ENCODE measurements at regions not wholly inside any gene's neighbourhood (a gene's known extent, or its start where the extent isn't known, plus 50 kb on each side); places are given as distances from the start of the nearest gene placed in this dataset.

DNA sequence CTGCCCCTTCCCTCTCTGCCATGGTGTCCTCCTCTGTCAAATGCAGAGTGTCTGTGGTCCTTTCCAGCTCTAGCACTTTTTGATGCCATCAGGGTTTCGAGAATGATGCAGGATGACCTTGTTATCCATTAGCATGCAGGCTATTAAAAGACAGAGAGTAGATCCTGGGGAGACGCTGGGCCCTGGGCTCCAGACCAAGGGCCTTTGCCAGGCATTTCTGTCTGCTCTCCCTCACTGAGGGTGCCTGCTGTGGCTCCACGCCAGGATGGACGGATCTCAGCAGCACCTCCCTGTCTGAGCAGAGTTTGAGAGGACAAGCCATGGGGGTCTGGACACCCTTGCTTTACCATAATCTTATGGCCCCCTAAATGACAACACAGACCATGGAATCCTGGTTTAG lies 110.8 kb upstream of the CD82 start:
- H3K79me2 ChIP-seq (ENCODE audit: control insufficient read depth, low read length): no peaks in the 10 kb centered on the region
- H3K4me2 ChIP-seq (ENCODE audit: low read length): no peak overlapping the region
- H3K9me3 ChIP-seq (ENCODE audit: control insufficient read depth, insufficient read depth, low read length): no peaks in the 10 kb centered on the region
- no peaks in the 10 kb centered on the region for H3K9me2 ChIP-seq (replicated peaks; ENCODE audit: control insufficient read depth, low read length)
- no peak for TF ChIP-seq EZH2phosphoT487 (IDR thresholded peaks at IDR 0.05; ENCODE audit: borderline replicate concordance, low read length)
- TF ChIP-seq, protein P1, sequence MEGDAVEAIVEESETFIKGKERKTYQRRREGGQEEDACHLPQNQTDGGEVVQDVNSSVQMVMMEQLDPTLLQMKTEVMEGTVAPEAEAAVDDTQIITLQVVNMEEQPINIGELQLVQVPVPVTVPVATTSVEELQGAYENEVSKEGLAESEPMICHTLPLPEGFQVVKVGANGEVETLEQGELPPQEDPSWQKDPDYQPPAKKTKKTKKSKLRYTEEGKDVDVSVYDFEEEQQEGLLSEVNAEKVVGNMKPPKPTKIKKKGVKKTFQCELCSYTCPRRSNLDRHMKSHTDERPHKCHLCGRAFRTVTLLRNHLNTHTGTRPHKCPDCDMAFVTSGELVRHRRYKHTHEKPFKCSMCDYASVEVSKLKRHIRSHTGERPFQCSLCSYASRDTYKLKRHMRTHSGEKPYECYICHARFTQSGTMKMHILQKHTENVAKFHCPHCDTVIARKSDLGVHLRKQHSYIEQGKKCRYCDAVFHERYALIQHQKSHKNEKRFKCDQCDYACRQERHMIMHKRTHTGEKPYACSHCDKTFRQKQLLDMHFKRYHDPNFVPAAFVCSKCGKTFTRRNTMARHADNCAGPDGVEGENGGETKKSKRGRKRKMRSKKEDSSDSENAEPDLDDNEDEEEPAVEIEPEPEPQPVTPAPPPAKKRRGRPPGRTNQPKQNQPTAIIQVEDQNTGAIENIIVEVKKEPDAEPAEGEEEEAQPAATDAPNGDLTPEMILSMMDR (IDR thresholded peaks at IDR 0.05; ENCODE audit: low read depth, low read length, poor library complexity, severe bottlenecking): no peak
- no peaks in the 10 kb centered on the region for H3K4me1 ChIP-seq (ENCODE audit: control insufficient read depth, low read length)
- H3K27me3 ChIP-seq (ENCODE audit: control insufficient read depth, low read length): no peaks in the 10 kb centered on the region
- no peaks in the 10 kb centered on the region for H4K20me1 ChIP-seq (ENCODE audit: control insufficient read depth, insufficient read depth, low read depth, low read length)
- H3K4me3 ChIP-seq (ENCODE audit: low read length): no peak overlapping the region
- no peak overlapping the region for H3K27ac ChIP-seq (ENCODE audit: low read depth, low read length)
- no peaks in the 10 kb centered on the region for H3F3A ChIP-seq (ENCODE audit: control insufficient read depth, insufficient read depth)
- no peaks in the 10 kb centered on the region for H3K36me3 ChIP-seq (ENCODE audit: control insufficient read depth, low read length)

DNA sequence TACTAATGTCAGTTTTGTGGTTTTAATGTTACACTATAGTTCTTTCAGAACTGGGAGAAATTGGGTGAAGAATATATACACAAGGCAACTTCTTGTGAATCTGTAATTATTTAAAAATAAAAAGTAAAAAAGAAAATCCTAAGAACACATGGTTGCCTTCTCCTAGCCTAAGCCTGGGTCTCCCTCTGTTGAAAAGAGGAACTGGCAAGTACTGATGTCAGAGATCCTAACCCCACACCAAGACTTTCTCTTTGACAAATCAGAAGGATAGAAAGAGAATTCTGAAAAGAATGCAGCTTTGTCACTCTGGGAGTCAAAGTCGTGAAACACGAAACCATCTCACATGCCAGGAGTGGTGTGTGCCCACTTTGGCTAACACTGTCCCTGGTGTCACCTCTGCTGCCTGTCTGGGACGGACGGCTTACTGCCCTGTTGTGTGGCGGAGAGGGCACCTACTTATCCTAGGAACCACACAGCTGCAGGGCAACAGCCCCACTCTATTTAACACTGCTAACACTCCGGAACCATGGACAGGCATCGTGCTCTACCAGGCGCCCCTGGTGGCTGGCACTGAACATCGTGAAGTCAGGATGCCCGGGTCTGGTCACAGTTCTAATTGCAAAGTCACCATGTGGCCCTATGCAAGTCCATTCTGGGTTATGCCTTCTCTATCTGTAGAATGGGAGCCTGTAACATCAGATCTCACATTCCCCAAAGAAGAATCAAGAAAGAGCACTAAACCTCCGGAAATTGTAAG lies 108.7 kb upstream of the CD82 start:
- no peak overlapping the region for H3K27ac ChIP-seq (ENCODE audit: low read depth, low read length)
- H3K36me3 ChIP-seq (ENCODE audit: control insufficient read depth, low read length): no peaks in the 10 kb centered on the region
- H4K20me1 ChIP-seq (ENCODE audit: control insufficient read depth, insufficient read depth, low read depth, low read length): no peaks in the 10 kb centered on the region
- H3K4me2 ChIP-seq (ENCODE audit: low read length): no peak overlapping the region
- H3F3A ChIP-seq (ENCODE audit: control insufficient read depth, insufficient read depth): no peaks in the 10 kb centered on the region
- no peaks in the 10 kb centered on the region for H3K27me3 ChIP-seq (ENCODE audit: control insufficient read depth, low read length)
- no peaks in the 10 kb centered on the region for H3K9me3 ChIP-seq (ENCODE audit: control insufficient read depth, insufficient read depth, low read length)
- no peaks in the 10 kb centered on the region for H3K79me2 ChIP-seq (ENCODE audit: control insufficient read depth, low read length)
- no peaks in the 10 kb centered on the region for H3K4me1 ChIP-seq (ENCODE audit: control insufficient read depth, low read length)
- H3K9me2 ChIP-seq (replicated peaks; ENCODE audit: control insufficient read depth, low read length): no peaks in the 10 kb centered on the region
- no peak overlapping the region for H3K4me3 ChIP-seq (ENCODE audit: low read length)
- TF ChIP-seq EZH2phosphoT487 (IDR thresholded peaks at IDR 0.05; ENCODE audit: borderline replicate concordance, low read length): no peak
- TF ChIP-seq, protein P1 (IDR thresholded peaks at IDR 0.05; ENCODE audit: low read depth, low read length, poor library complexity, severe bottlenecking): no peak

DNA sequence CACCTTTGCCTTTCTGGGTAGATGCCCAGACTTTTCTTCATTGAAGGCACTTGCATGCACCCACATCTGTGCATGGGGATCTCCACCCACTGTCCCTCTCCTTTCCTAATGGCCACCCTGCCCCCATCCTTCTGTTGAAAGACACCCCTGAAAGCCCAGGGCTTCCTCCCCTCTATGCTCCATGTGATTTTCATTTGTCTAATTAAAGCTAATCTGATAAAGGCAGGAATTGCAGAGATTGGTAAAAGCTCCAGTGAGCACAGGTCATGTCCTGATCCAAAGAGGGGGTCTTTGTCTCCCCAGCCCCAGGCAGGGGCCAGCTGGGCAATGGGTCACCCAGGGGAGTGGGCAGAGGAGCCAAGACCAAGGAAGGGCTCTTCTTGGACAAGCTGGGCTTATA lies 107.6 kb upstream of the CD82 start:
- no peaks in the 10 kb centered on the region for H4K20me1 ChIP-seq (ENCODE audit: control insufficient read depth, insufficient read depth, low read depth, low read length)
- H3K4me2 ChIP-seq (ENCODE audit: low read length): no peak overlapping the region
- H3F3A ChIP-seq (ENCODE audit: control insufficient read depth, insufficient read depth): no peaks in the 10 kb centered on the region
- no peaks in the 10 kb centered on the region for H3K9me3 ChIP-seq (ENCODE audit: control insufficient read depth, insufficient read depth, low read length)
- no peaks in the 10 kb centered on the region for H3K4me1 ChIP-seq (ENCODE audit: control insufficient read depth, low read length)
- no peaks in the 10 kb centered on the region for H3K27me3 ChIP-seq (ENCODE audit: control insufficient read depth, low read length)
- H3K27ac ChIP-seq (ENCODE audit: low read depth, low read length): no peak overlapping the region
- TF ChIP-seq, protein P1 (IDR thresholded peaks at IDR 0.05; ENCODE audit: low read depth, low read length, poor library complexity, severe bottlenecking): no peak
- TF ChIP-seq EZH2phosphoT487 (IDR thresholded peaks at IDR 0.05; ENCODE audit: borderline replicate concordance, low read length): no peak
- no peaks in the 10 kb centered on the region for H3K36me3 ChIP-seq (ENCODE audit: control insufficient read depth, low read length)
- no peaks in the 10 kb centered on the region for H3K9me2 ChIP-seq (replicated peaks; ENCODE audit: control insufficient read depth, low read length)
- no peak overlapping the region for H3K4me3 ChIP-seq (ENCODE audit: low read length)
- no peaks in the 10 kb centered on the region for H3K79me2 ChIP-seq (ENCODE audit: control insufficient read depth, low read length)
